DOHH2 (cell line): ENCODE measurements at regions not wholly inside any gene's neighbourhood (a gene's known extent, or its start where the extent isn't known, plus 50 kb on each side); places are given as distances from the start of the nearest gene placed in this dataset.

Experiments used
- H3F3A ChIP-seq: fragments of 200-600 bp; sonication (generic), shearing (Covaris generic); 2 replicates; pipeline ENCODE4 v1.6.0; 2016; ENCODE audit warnings: antibody characterized with exemption, mild to moderate bottlenecking; ENCODE audit not compliant: control insufficient read depth, insufficient read depth
- H3K27ac ChIP-seq: fragments of 200-600 bp; sonication (generic); 2 replicates; pipeline ENCODE4 v1.5.1; 2014; ENCODE audit warnings: low read depth, mild to moderate bottlenecking, low read length, moderate library complexity
- H3K27me3 ChIP-seq: fragments of 200-600 bp; sonication (generic); 2 replicates; pipeline ENCODE4 v1.6.1; 2014; ENCODE audit warnings: mild to moderate bottlenecking, low read length, mixed read lengths; ENCODE audit not compliant: control insufficient read depth
- H3K36me3 ChIP-seq: fragments of 200-600 bp; sonication (generic); 2 replicates; pipeline ENCODE4 v1.6.1; 2014; ENCODE audit warnings: mild to moderate bottlenecking, low read length, moderate library complexity, mixed read lengths; ENCODE audit not compliant: control insufficient read depth
- H3K4me1 ChIP-seq: fragments of 200-600 bp; sonication (generic); 2 replicates; pipeline ENCODE4 v1.6.1; 2014; ENCODE audit warnings: mild to moderate bottlenecking, low read length, mixed read lengths; ENCODE audit not compliant: control insufficient read depth
- H3K4me2 ChIP-seq: fragments of 200-600 bp; sonication (generic); 2 replicates; pipeline ENCODE4 v1.6.0; 2014; ENCODE audit warnings: mild to moderate bottlenecking, low read length, moderate library complexity
- H3K4me3 ChIP-seq: fragments of 200-600 bp; sonication (generic); 2 replicates; pipeline ENCODE4 v1.5.1; 2014; ENCODE audit warnings: mild to moderate bottlenecking, low read length, mixed read lengths
- H3K79me2 ChIP-seq: fragments of 200-600 bp; sonication (generic); 2 replicates; pipeline ENCODE4 v1.6.1; 2014; ENCODE audit warnings: mild to moderate bottlenecking, low read length, mixed read lengths; ENCODE audit not compliant: control insufficient read depth
- H3K9me2 ChIP-seq: fragments of 200-600 bp; sonication (generic); replicated peaks from 2 replicates; pipeline ENCODE4 v1.6.1; 2014; ENCODE audit warnings: mild to moderate bottlenecking, low read length, mixed read lengths; ENCODE audit not compliant: control insufficient read depth
- H3K9me3 ChIP-seq: fragments of 200-600 bp; sonication (generic); 2 replicates; pipeline ENCODE4 v1.6.1; 2014; ENCODE audit warnings: antibody characterized with exemption, low read length, mixed read lengths; ENCODE audit not compliant: control insufficient read depth, insufficient read depth
- H4K20me1 ChIP-seq: fragments of 200-600 bp; sonication (generic); 2 replicates; pipeline ENCODE4 v1.6.0; 2014; ENCODE audit warnings: low read depth, mild to moderate bottlenecking, antibody characterized with exemption, low read length, moderate library complexity; ENCODE audit not compliant: control insufficient read depth, insufficient read depth
- CTCF ChIP-seq: fragments of 200-600 bp; sonication (generic); IDR thresholded peaks from one replicate; pipeline ENCODE4 v1.5.1; 2014; ENCODE audit warnings: antibody characterized with exemption, mild to moderate bottlenecking, low read depth, low read length; ENCODE audit not compliant: poor library complexity, severe bottlenecking
- EZH2phosphoT487 ChIP-seq: fragments of 200-600 bp; sonication (generic); IDR thresholded peaks from 2 replicates; pipeline ENCODE4 v1.6.1; 2017; ENCODE audit warnings: borderline replicate concordance, mild to moderate bottlenecking, antibody characterized with exemption, low read length, moderate library complexity, mixed read lengths

GRCh38 chr5:124621279-124621678, 125.2 kb downstream of the ZNF608 start:
- Histone ChIP-seq H3K4me3 (no peak overlapping the region), H3K79me2 (no peaks in the 10 kb centered on the region), H3K27ac (no peak overlapping the region), H3K4me1 (peaks cover 24% of the 10 kb centered on the region), H3F3A (no peaks in the 10 kb centered on the region), H3K9me3 (no peaks in the 10 kb centered on the region), H3K4me2 (no peak overlapping the region), H3K36me3 (no peaks in the 10 kb centered on the region), H4K20me1 (no peaks in the 10 kb centered on the region), H3K9me2 (no peaks in the 10 kb centered on the region), H3K27me3 (no peaks in the 10 kb centered on the region)
- TF ChIP-seq EZH2phosphoT487 (no peak), CTCF (no peak)

- no peak overlapping the region for H3K4me3 ChIP-seq
- H3K4me2 ChIP-seq: no peak overlapping the region
- no peaks in the 10 kb centered on the region for H4K20me1 ChIP-seq
- H3K9me2 ChIP-seq: no peaks in the 10 kb centered on the region
- no peaks in the 10 kb centered on the region for H3K9me3 ChIP-seq
- H3F3A ChIP-seq: no peaks in the 10 kb centered on the region
- TF ChIP-seq EZH2phosphoT487 (no peak), CTCF (no peak)
- H3K27me3 ChIP-seq: no peaks in the 10 kb centered on the region
- no peaks in the 10 kb centered on the region for H3K79me2 ChIP-seq
- no peak overlapping the region for H3K27ac ChIP-seq
- no peaks in the 10 kb centered on the region for H3K36me3 ChIP-seq
- peaks cover 30% of the 10 kb centered on the region for H3K4me1 ChIP-seq
These were observed 125.7 kb downstream of the ZNF608 start for GRCh38 chr5:124620743-124621142.

- no peaks in the 10 kb centered on the region for H3K36me3 ChIP-seq
- no peaks in the 10 kb centered on the region for H3K9me2 ChIP-seq
- no peaks in the 10 kb centered on the region for H4K20me1 ChIP-seq
- H3K79me2 ChIP-seq: no peaks in the 10 kb centered on the region
- H3K27me3 ChIP-seq: no peaks in the 10 kb centered on the region
- H3K4me3 ChIP-seq: no peak overlapping the region
- H3K27ac ChIP-seq: no peak overlapping the region
- H3K4me2 ChIP-seq: no peak overlapping the region
- TF ChIP-seq EZH2phosphoT487: no peak
- TF ChIP-seq CTCF: no peak
- H3K9me3 ChIP-seq: no peaks in the 10 kb centered on the region
- no peaks in the 10 kb centered on the region for H3F3A ChIP-seq
- peaks cover 34% of the 10 kb centered on the region for H3K4me1 ChIP-seq
These were observed 127.3 kb downstream of the ZNF608 start for GRCh38 chr5:124619121-124619520.

- Histone ChIP-seq H3K27ac (no peak overlapping the region), H3K4me1 (peaks cover 32% of the 10 kb centered on the region)
These were observed 128.7 kb downstream of the ZNF608 start for GRCh38 chr5:124617787-124618186.

More at GRCh38 chr5:124617787-124618186, 128.7 kb downstream of the ZNF608 start:
- H3K4me2 ChIP-seq: no peak overlapping the region
- H3K36me3 ChIP-seq: no peaks in the 10 kb centered on the region
- H3F3A ChIP-seq: no peaks in the 10 kb centered on the region
- no peak for TF ChIP-seq CTCF
- TF ChIP-seq EZH2phosphoT487: no peak
- H3K27me3 ChIP-seq: no peaks in the 10 kb centered on the region
- no peaks in the 10 kb centered on the region for H3K79me2 ChIP-seq
- no peaks in the 10 kb centered on the region for H4K20me1 ChIP-seq
- H3K9me3 ChIP-seq: no peaks in the 10 kb centered on the region
- no peak overlapping the region for H3K4me3 ChIP-seq
- H3K9me2 ChIP-seq: no peaks in the 10 kb centered on the region
